ENCODE measurements at regions not wholly inside any gene's neighbourhood (a gene's known extent, or its start where the extent isn't known, plus 50 kb on each side); places are given as distances from the start of the nearest gene placed in this dataset.

GRCh38 chr9:38227061-38227540 lies 158.1 kb upstream of the SHB start:
- Histone ChIP-seq H3K4me1 (ENCODE audit: insufficient read depth, low read length) (peaks cover 3% of the 10 kb centered on the region; the same call in 1 of the 2 replicates), H2BK20ac (ENCODE audit: low read depth, low read length, poor library complexity, severe bottlenecking) (no peak overlapping the region), H3K27me3 (ENCODE audit: insufficient read depth, low read length) (no peaks in the 10 kb centered on the region; the same call in 1 of the 2 replicates), H2AK5ac (ENCODE audit: insufficient read length, low read length) (no peak overlapping the region), H4K20me1 (ENCODE audit: control insufficient read depth, insufficient read depth, insufficient read length) (no peaks in the 10 kb centered on the region), H3K27ac (ENCODE audit: insufficient read length, low read depth, low read length) (no peak overlapping the region), H3K18ac (ENCODE audit: insufficient read length, low read depth, low read length) (no peak overlapping the region), H4K5ac (ENCODE audit: insufficient read length, low read depth, low read length) (no peak overlapping the region), H4K8ac (replicated peaks; ENCODE audit: insufficient read length, low read depth, low read length) (no peak overlapping the region), H3K23ac (ENCODE audit: insufficient read length, low read depth, low read length) (no peak overlapping the region), H3K14ac (ENCODE audit: insufficient read depth, low read length) (no peak overlapping the region), H4K91ac (ENCODE audit: insufficient read length, low read depth, low read length) (no peak overlapping the region), H3K9me3 (ENCODE audit: control insufficient read depth, low read depth, low read length) (no peaks in the 10 kb centered on the region), H2BK12ac (ENCODE audit: insufficient read length, low read depth, low read length) (no peak overlapping the region), H3T11ph (ENCODE audit: low read length) (no peak overlapping the region), H2BK15ac (ENCODE audit: low read depth, low read length) (no peak overlapping the region), H3K79me1 (ENCODE audit: insufficient read depth, low read depth, low read length, poor library complexity, severe bottlenecking) (no peaks in the 10 kb centered on the region), H3K79me2 (ENCODE audit: insufficient read depth, low read length) (no peaks in the 10 kb centered on the region), H3K23me2 (ENCODE audit: insufficient read length, low read depth, low read length, poor library complexity, severe bottlenecking) (no peaks in the 10 kb centered on the region), H2BK120ac (ENCODE audit: low read depth, low read length, poor library complexity, severe bottlenecking) (no peak overlapping the region), H3K56ac (ENCODE audit: insufficient read length, low read depth, low read length) (no peak overlapping the region), H2AFZ (ENCODE audit: low read length) (no peak overlapping the region), H2BK5ac (ENCODE audit: insufficient read length, low read length) (no peak overlapping the region), H3K4me2 (ENCODE audit: insufficient read depth, insufficient read length, low read length) (peak overlapping the region; percentile 11), H3K9ac (ENCODE audit: extremely low read depth, insufficient read length, low read length) (no peak overlapping the region), H3K4ac (ENCODE audit: low read depth, low read length) (no peak overlapping the region)
- peaks cover 22 to 34% of the 10 kb centered on the region in 2 experiments for H3K4me1 Mint-ChIP-seq
- H3K4me3 Mint-ChIP-seq = peak overlapping the region in 1 of 2 experiments; percentile 68; a peak in 3 of 5 replicates
- H3K27me3 Mint-ChIP-seq (ENCODE audit: low read depth) = peaks cover 100% of the 10 kb centered on the region
- WGBS (ENCODE audit: extremely low coverage, insufficient read length, low lambda C conversion rate) = no CpG with 5 or more reads among the region's 12 CpGs
- DNase-seq = peak; percentile 78
- no peaks in the 10 kb centered on the region for H3K9me3 Mint-ChIP-seq
- no peaks in the 10 kb centered on the region for H3K36me3 Mint-ChIP-seq (ENCODE audit: insufficient read depth in 1 of 3, low read depth in 3 of 3)
- no peak for TF ChIP-seq CTCF (conservative IDR thresholded peaks at IDR 0.05)
- H3K27ac Mint-ChIP-seq = no peak overlapping the region; a peak in 1 of 7 replicates

All from H9 (cell line).